ENCODE measurements at regions not wholly inside any gene's neighbourhood (a gene's known extent, or its start where the extent isn't known, plus 50 kb on each side); places are given as distances from the start of the nearest gene placed in this dataset.

GRCh38 chr16:5575646-5576245, 478.2 kb upstream of the EEF2KMT start:
- H3K4me3 Mint-ChIP-seq = no peak overlapping the region

GRCh38 chr16:5575121-5575520, 477.5 kb upstream of the EEF2KMT start:
- H3K36me3 Mint-ChIP-seq = no peaks in the 10 kb centered on the region
- H3K27me3 Mint-ChIP-seq = peaks cover 4% of the 10 kb centered on the region
- H3K4me3 Mint-ChIP-seq = no peak overlapping the region
- no peak overlapping the region for H3K27ac Mint-ChIP-seq
- H3K4me1 Mint-ChIP-seq = no peaks in the 10 kb centered on the region
- H3K9me3 Mint-ChIP-seq = no peaks in the 10 kb centered on the region

More at GRCh38 chr16:5575646-5576245, 478.2 kb upstream of the EEF2KMT start:
- Mint-ChIP-seq H3K9me3 (no peaks in the 10 kb centered on the region), H3K27me3 (peaks cover 4% of the 10 kb centered on the region), H3K36me3 (no peaks in the 10 kb centered on the region), H3K4me1 (no peaks in the 10 kb centered on the region), H3K27ac (no peak overlapping the region)

GRCh38 chr16:5572056-5572455, 474.5 kb upstream of the EEF2KMT start:
- H3K36me3 Mint-ChIP-seq = no peaks in the 10 kb centered on the region
- H3K9me3 Mint-ChIP-seq = no peaks in the 10 kb centered on the region
- no peak overlapping the region for H3K27ac Mint-ChIP-seq
- H3K4me1 Mint-ChIP-seq = no peaks in the 10 kb centered on the region
- no peak overlapping the region for H3K4me3 Mint-ChIP-seq
- H3K27me3 Mint-ChIP-seq = no peaks in the 10 kb centered on the region

- H3K4me3 Mint-ChIP-seq = no peak overlapping the region
- no peak overlapping the region for H3K27ac Mint-ChIP-seq
- no peaks in the 10 kb centered on the region for H3K9me3 Mint-ChIP-seq
- H3K27me3 Mint-ChIP-seq = no peaks in the 10 kb centered on the region
- H3K4me1 Mint-ChIP-seq = no peaks in the 10 kb centered on the region
- H3K36me3 Mint-ChIP-seq = no peaks in the 10 kb centered on the region
These were observed 473.9 kb upstream of the EEF2KMT start for GRCh38 chr16:5571446-5571845.

GRCh38 chr16:5561800-5562199, 464.2 kb upstream of the EEF2KMT start:
- no peaks in the 10 kb centered on the region for H3K4me1 Mint-ChIP-seq
- H3K27ac Mint-ChIP-seq = no peak overlapping the region
- H3K36me3 Mint-ChIP-seq = no peaks in the 10 kb centered on the region
- peaks cover 14% of the 10 kb centered on the region for H3K9me3 Mint-ChIP-seq
- no peak overlapping the region for H3K4me3 Mint-ChIP-seq
- H3K27me3 Mint-ChIP-seq = no peaks in the 10 kb centered on the region

- Mint-ChIP-seq H3K9me3 (peaks cover 14% of the 10 kb centered on the region), H3K4me3 (no peak overlapping the region), H3K36me3 (no peaks in the 10 kb centered on the region), H3K4me1 (no peaks in the 10 kb centered on the region), H3K27ac (no peak overlapping the region), H3K27me3 (no peaks in the 10 kb centered on the region)
These were observed 462.5 kb upstream of the EEF2KMT start for GRCh38 chr16:5560084-5560483.

- H3K36me3 Mint-ChIP-seq = no peaks in the 10 kb centered on the region
- H3K4me1 Mint-ChIP-seq = no peaks in the 10 kb centered on the region
- no peak overlapping the region for H3K4me3 Mint-ChIP-seq
- no peaks in the 10 kb centered on the region for H3K27me3 Mint-ChIP-seq
- H3K9me3 Mint-ChIP-seq = peaks cover 14% of the 10 kb centered on the region
- no peak overlapping the region for H3K27ac Mint-ChIP-seq
These were observed 460.4 kb upstream of the EEF2KMT start for GRCh38 chr16:5557966-5558365.

- Mint-ChIP-seq H3K9me3 (peaks cover 14% of the 10 kb centered on the region), H3K36me3 (no peaks in the 10 kb centered on the region), H3K4me1 (no peaks in the 10 kb centered on the region), H3K4me3 (no peak overlapping the region), H3K27ac (no peak overlapping the region), H3K27me3 (no peaks in the 10 kb centered on the region)
These were observed 459.9 kb upstream of the EEF2KMT start for GRCh38 chr16:5557448-5557847.

- no peak overlapping the region for H3K4me3 Mint-ChIP-seq
- no peak overlapping the region for H3K27ac Mint-ChIP-seq
- no peaks in the 10 kb centered on the region for H3K27me3 Mint-ChIP-seq
- no peaks in the 10 kb centered on the region for H3K4me1 Mint-ChIP-seq
- H3K36me3 Mint-ChIP-seq = no peaks in the 10 kb centered on the region
- H3K9me3 Mint-ChIP-seq = peaks cover 14% of the 10 kb centered on the region
These were observed 458.7 kb upstream of the EEF2KMT start for GRCh38 chr16:5556158-5556810.

GRCh38 chr16:5551909-5552308, 454.3 kb upstream of the EEF2KMT start:
- H3K27ac Mint-ChIP-seq = no peak overlapping the region

GRCh38 chr16:5549802-5550201, 452.2 kb upstream of the EEF2KMT start:
- H3K9me3 Mint-ChIP-seq = no peaks in the 10 kb centered on the region
- H3K36me3 Mint-ChIP-seq = no peaks in the 10 kb centered on the region
- no peak overlapping the region for H3K27ac Mint-ChIP-seq
- H3K4me1 Mint-ChIP-seq = no peaks in the 10 kb centered on the region
- no peaks in the 10 kb centered on the region for H3K27me3 Mint-ChIP-seq
- no peak overlapping the region for H3K4me3 Mint-ChIP-seq

More at GRCh38 chr16:5551909-5552308, 454.3 kb upstream of the EEF2KMT start:
- Mint-ChIP-seq H3K9me3 (no peaks in the 10 kb centered on the region), H3K4me3 (no peak overlapping the region), H3K36me3 (no peaks in the 10 kb centered on the region), H3K27me3 (no peaks in the 10 kb centered on the region), H3K4me1 (no peaks in the 10 kb centered on the region)

- Mint-ChIP-seq H3K27ac (no peak overlapping the region), H3K27me3 (peaks cover 10% of the 10 kb centered on the region), H3K36me3 (no peaks in the 10 kb centered on the region), H3K4me3 (no peak overlapping the region), H3K4me1 (no peaks in the 10 kb centered on the region), H3K9me3 (no peaks in the 10 kb centered on the region)
These were observed 443.8 kb upstream of the EEF2KMT start for GRCh38 chr16:5541356-5541755.

GRCh38 chr16:5537347-5537746, 439.8 kb upstream of the EEF2KMT start:
- no peaks in the 10 kb centered on the region for H3K4me1 Mint-ChIP-seq
- H3K4me3 Mint-ChIP-seq = no peak overlapping the region
- peaks cover 3% of the 10 kb centered on the region for H3K27me3 Mint-ChIP-seq
- H3K36me3 Mint-ChIP-seq = no peaks in the 10 kb centered on the region
- H3K9me3 Mint-ChIP-seq = no peaks in the 10 kb centered on the region
- no peak overlapping the region for H3K27ac Mint-ChIP-seq

GRCh38 chr16:5533321-5533888, 435.8 kb upstream of the EEF2KMT start:
- Mint-ChIP-seq H3K27me3 (no peaks in the 10 kb centered on the region), H3K9me3 (no peaks in the 10 kb centered on the region), H3K4me1 (no peaks in the 10 kb centered on the region), H3K36me3 (no peaks in the 10 kb centered on the region), H3K4me3 (no peak overlapping the region), H3K27ac (no peak overlapping the region)

- Mint-ChIP-seq H3K9me3 (no peaks in the 10 kb centered on the region), H3K4me1 (no peaks in the 10 kb centered on the region), H3K27ac (no peak overlapping the region), H3K36me3 (no peaks in the 10 kb centered on the region), H3K4me3 (no peak overlapping the region), H3K27me3 (peaks cover 9% of the 10 kb centered on the region)
These were observed 430.2 kb upstream of the EEF2KMT start for GRCh38 chr16:5527817-5528216.

- Mint-ChIP-seq H3K27ac (no peak overlapping the region), H3K9me3 (no peaks in the 10 kb centered on the region), H3K36me3 (no peaks in the 10 kb centered on the region), H3K4me3 (no peak overlapping the region), H3K4me1 (no peaks in the 10 kb centered on the region), H3K27me3 (peaks cover 9% of the 10 kb centered on the region)
These were observed 429.2 kb upstream of the EEF2KMT start for GRCh38 chr16:5526826-5527225.

Data from activated naive CD4-positive, alpha-beta T cell treated with anti-CD3 and anti-CD28 coated beads, Interleukin-2, amount 50 U/mL, for 24 hours (primary cell).